GM19099 (cell line): ENCODE measurements at regions not wholly inside any gene's neighbourhood (a gene's known extent, or its start where the extent isn't known, plus 50 kb on each side); places are given as distances from the start of the nearest gene placed in this dataset.

Experiments
- POLR2A ChIP-seq: IDR thresholded peaks from 3 replicates; pipeline ENCODE4 v1.6.1; 2011; ENCODE audit warnings: low read depth; ENCODE audit not compliant: insufficient read length; ENCODE audit errors: extremely low read depth

- TF ChIP-seq POLR2A = no peak
These were observed 522.6 kb downstream of the ADGRL2 start for GRCh38 chr1:82323144-82323841.

GRCh38 chr1:82321794-82322193 is 521.1 kb downstream of the ADGRL2 start:
- no peak for TF ChIP-seq POLR2A

- no peak for TF ChIP-seq POLR2A
These were observed 518.8 kb downstream of the ADGRL2 start for GRCh38 chr1:82319546-82319945.

DNA sequence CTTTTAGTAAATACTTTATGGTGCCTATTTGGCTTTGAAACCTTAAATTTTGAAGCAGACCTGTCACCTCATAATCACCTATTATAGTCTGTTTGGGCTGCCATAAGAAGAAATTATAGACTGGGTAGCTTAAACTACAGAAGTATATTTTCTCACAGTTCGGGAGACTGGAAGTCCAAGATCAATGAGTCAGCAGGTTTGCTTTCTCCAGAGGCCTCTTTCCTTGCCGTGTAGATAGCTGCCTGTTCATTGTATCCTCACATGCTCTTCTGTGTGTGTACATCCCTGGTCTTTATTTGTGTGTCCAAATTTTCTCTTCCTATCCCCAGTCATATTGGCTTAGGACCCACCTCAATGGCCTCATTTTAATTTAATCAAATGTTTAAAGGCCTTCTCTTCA is 518.2 kb downstream of the ADGRL2 start:
- no peak for TF ChIP-seq POLR2A

DNA sequence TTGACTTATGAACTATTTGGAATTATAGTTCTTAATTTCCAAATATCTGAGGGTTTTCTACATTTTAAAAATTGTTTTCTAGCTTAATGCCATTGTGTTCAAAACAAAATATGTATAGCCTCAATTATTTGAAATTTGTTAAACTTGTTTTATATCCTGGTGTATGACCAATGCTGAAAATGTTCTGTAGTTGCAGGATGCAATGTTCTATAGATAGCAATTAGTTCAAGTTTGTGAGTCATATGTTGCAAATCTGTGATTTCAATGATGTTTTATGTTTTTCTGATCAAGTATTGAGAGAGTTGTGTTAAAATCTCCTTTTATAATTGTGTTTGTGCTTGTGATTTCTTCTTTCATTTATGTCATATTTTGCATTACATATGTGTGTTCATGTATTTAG is 517.5 kb downstream of the ADGRL2 start:
- no peak for TF ChIP-seq POLR2A

- no peak for TF ChIP-seq POLR2A
These were observed 516.9 kb downstream of the ADGRL2 start for GRCh38 chr1:82317671-82318070.

- no peak for TF ChIP-seq POLR2A
These were observed 498.9 kb downstream of the ADGRL2 start for GRCh38 chr1:82299656-82300055.

GRCh38 chr1:82299056-82299455 is 498.3 kb downstream of the ADGRL2 start:
- no peak for TF ChIP-seq POLR2A

DNA sequence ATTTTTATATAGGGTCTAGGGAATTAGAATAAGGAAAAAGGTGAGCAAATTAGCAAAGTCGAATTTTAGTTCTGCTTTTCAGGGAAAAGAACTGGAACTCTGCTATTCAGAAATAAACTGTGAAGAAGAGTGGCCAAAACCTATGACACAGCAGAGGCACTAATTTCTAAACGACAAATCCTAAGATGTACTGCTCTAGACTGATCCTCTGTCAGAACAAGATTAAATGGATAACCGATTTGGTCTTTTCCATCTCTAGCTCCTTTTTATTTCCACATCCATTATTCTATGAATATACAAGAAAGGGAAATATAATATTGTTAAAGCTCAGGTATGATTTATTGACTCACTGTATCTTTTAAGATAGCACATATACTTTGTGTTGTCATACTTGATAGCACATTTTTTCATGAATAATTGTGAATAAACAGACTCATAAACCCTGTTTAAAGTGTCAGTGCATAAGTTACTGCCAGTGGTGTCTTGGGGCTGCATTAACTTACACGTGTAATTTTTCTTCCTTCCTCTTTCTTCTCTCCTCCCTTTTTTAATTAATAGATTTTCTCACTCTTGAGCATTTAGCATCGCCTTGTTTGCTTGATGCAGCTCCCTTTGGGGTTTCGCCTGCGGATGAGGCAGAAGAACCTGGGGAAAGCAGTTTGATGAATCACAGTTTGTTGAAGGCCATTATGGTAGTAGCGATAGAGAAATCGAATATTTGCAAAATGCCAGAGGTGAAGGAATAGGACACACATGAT is 496.6 kb downstream of the ADGRL2 start:
- TF ChIP-seq POLR2A = no peak

DNA sequence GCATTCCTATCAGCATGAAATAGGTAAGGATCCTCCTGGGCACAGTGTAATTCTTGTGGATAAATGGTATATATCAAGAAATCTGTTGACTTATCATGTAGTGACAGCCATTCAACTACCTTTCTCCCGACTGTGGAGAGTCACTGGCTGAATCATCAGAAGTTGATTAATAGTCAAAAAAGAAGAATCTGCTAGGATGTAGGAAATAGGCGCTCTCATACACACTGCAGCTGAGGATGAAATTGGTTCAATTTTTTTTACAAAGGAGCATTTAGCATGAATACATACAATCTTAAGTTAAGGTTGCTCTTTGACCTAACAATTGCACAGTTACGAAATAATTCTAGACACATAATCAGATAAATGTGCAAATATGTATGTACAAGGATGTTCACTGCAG is 486.8 kb downstream of the ADGRL2 start:
- TF ChIP-seq POLR2A = no peak

GRCh38 chr1:82284213-82284612 is 483.5 kb downstream of the ADGRL2 start:
- TF ChIP-seq POLR2A = no peak

DNA sequence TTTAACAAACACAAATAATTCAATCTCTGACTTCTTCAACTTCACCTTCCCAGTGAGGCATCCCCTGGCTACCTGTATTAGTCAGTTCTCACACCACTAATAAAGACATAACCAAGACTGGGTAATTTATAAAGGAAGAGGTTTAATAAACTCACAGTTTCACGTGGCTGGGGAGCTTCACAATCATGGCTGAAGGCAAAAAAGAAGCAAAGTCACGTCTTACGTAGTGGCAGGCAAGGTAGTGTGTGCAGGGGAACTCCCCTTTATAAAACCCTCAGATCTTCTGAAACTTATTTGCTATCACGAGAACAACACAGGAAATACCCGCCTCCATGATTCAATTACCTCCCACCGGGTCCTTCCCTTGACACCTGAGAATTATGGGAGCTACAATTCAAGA is 478.5 kb downstream of the ADGRL2 start:
- no peak for TF ChIP-seq POLR2A

DNA sequence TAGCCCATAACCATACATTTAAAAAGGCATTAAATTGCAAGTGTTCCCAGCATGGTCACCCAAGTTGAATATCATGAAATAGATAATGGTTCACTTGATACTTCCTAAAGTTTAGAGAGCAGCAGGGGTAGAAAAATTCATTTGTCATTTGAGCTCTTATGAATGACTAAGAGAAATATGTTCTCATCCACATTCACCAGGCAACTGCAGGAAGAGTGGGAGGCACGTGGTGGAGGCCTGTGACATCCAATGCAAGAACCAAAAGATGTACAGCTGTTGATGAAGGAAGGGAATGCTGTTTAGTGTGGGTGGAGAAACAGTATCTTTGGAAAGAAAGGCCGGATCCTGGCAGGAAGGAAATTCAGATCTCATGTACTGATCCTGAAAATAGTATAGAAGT is 473.1 kb downstream of the ADGRL2 start:
- no peak for TF ChIP-seq POLR2A

DNA sequence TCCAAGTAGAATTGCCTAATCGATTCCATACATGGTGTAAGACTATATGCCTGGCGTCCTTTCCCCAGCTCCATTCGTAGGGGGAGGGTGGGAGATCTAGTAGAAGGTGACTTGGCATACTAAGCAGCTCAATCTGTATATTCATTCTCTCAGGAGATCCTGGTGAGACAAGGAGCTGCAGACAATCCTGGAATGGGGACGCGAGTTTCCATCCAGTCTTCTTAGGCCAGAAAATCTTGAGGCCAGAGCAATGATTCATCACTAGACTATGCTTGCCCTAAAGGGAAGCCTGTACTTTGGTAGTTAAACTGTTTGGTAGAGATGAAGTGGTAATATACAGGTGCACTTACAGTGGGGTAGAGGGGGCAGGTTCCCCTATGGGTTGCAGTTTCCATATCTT is 468.7 kb downstream of the ADGRL2 start:
- no peak for TF ChIP-seq POLR2A

GRCh38 chr1:82268826-82269225 is 468.1 kb downstream of the ADGRL2 start:
- TF ChIP-seq POLR2A = no peak

DNA sequence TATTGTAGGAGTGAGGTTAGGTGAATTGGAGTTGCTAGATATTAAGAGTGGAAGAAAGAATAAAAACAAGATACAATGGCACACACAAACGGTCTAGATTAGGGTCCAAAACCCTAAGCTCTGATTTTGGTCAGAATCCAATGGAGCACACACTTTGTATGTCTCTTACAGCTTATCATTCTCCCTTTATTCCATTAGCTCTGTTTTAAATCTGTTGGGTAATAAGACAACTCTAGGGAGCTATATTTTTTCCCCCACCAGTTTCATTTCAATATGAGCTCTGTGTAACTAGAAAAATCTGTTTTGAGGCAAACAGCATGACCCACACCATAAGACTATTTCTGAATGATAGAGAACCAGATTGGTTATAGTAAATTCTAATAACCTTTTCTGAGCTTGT is 465.6 kb downstream of the ADGRL2 start:
- TF ChIP-seq POLR2A = no peak

- no peak for TF ChIP-seq POLR2A
These were observed 464.7 kb downstream of the ADGRL2 start for GRCh38 chr1:82265436-82265835.

- no peak for TF ChIP-seq POLR2A
These were observed 464.1 kb downstream of the ADGRL2 start for GRCh38 chr1:82264802-82265201.
